ENCODE measurements at regions not wholly inside any gene's neighbourhood (a gene's known extent, or its start where the extent isn't known, plus 50 kb on each side); places are given as distances from the start of the nearest gene placed in this dataset.

GRCh38 chr7:109745677-109746410 is 1176.2 kb downstream of the DNAJB9 start:
- no peak for FAIRE-seq

GRCh38 chr7:109751241-109751640 is 1181.6 kb downstream of the DNAJB9 start:
- TF ChIP-seq CTCF (IDR thresholded peaks at IDR 0.05; ENCODE audit: insufficient read depth, missing control alignments): no peak
- DNase-seq (ENCODE audit: insufficient read length, low spot score): no peak
- no peak for FAIRE-seq

More at GRCh38 chr7:109745677-109746410, 1176.2 kb downstream of the DNAJB9 start:
- no peak for DNase-seq (ENCODE audit: insufficient read length, low spot score)
- no peak for TF ChIP-seq CTCF (IDR thresholded peaks at IDR 0.05; ENCODE audit: insufficient read depth, missing control alignments)

GRCh38 chr7:109752068-109752467 is 1182.4 kb downstream of the DNAJB9 start:
- no peak for TF ChIP-seq CTCF (IDR thresholded peaks at IDR 0.05; ENCODE audit: insufficient read depth, missing control alignments)
- FAIRE-seq: no peak
- DNase-seq (ENCODE audit: insufficient read length, low spot score): no peak

- DNase-seq (ENCODE audit: insufficient read length, low spot score) (no peak), FAIRE-seq (no peak)
- TF ChIP-seq CTCF (IDR thresholded peaks at IDR 0.05; ENCODE audit: insufficient read depth, missing control alignments): no peak
These were observed 1188.0 kb downstream of the DNAJB9 start for GRCh38 chr7:109757713-109758112.

GRCh38 chr7:109763611-109764010 is 1193.9 kb downstream of the DNAJB9 start:
- DNase-seq (ENCODE audit: insufficient read length, low spot score) (no peak), FAIRE-seq (no peak)
- TF ChIP-seq CTCF (IDR thresholded peaks at IDR 0.05; ENCODE audit: insufficient read depth, missing control alignments): no peak

- TF ChIP-seq CTCF (IDR thresholded peaks at IDR 0.05; ENCODE audit: insufficient read depth, missing control alignments): no peak
- FAIRE-seq: no peak
- DNase-seq (ENCODE audit: insufficient read length, low spot score): no peak
These were observed 1202.5 kb downstream of the DNAJB9 start for GRCh38 chr7:109772161-109772560.

- no peak for DNase-seq (ENCODE audit: insufficient read length, low spot score)
- no peak for TF ChIP-seq CTCF (IDR thresholded peaks at IDR 0.05; ENCODE audit: insufficient read depth, missing control alignments)
- no peak for FAIRE-seq
These were observed 1213.1 kb downstream of the DNAJB9 start for GRCh38 chr7:109782806-109783205.
